DMS 273 treated with DMSO at 0.1 percent for 48 hours (cell line): ENCODE measurements at regions not wholly inside any gene's neighbourhood (a gene's known extent, or its start where the extent isn't known, plus 50 kb on each side); places are given as distances from the start of the nearest gene placed in this dataset.

ENCODE experiments used
- DNase-seq: peaks from one replicate; lab custom pipeline; 2025; lab: John Stamatoyannopoulos, UW

GRCh38 chr4:123278755-123279154, 117.8 kb upstream of the SPRY1 start:
- no peak for DNase-seq

- no peak for DNase-seq
Measured at GRCh38 chr4:123283371-123283895, 113.2 kb upstream of the SPRY1 start.

GRCh38 chr4:123284168-123284567, 112.4 kb upstream of the SPRY1 start:
- DNase-seq = no peak

- no peak for DNase-seq
Measured at GRCh38 chr4:123286903-123287466, 109.6 kb upstream of the SPRY1 start.

- no peak for DNase-seq
Measured at GRCh38 chr4:123288309-123289025, 108.1 kb upstream of the SPRY1 start.

GRCh38 chr4:123291329-123291728, 105.3 kb upstream of the SPRY1 start:
- no peak for DNase-seq

- no peak for DNase-seq
Measured at GRCh38 chr4:123297836-123298235, 98.8 kb upstream of the SPRY1 start.

- DNase-seq = no peak
Measured at GRCh38 chr4:123298261-123298660, 98.3 kb upstream of the SPRY1 start.

GRCh38 chr4:123298801-123299200, 97.8 kb upstream of the SPRY1 start:
- DNase-seq = no peak

- DNase-seq = no peak
Measured at GRCh38 chr4:123299212-123299691, 97.3 kb upstream of the SPRY1 start.

GRCh38 chr4:123300222-123301039, 96.2 kb upstream of the SPRY1 start:
- no peak for DNase-seq

GRCh38 chr4:123301923-123302322, 94.7 kb upstream of the SPRY1 start:
- DNase-seq = no peak

GRCh38 chr4:123304151-123304964, 92.2 kb upstream of the SPRY1 start:
- DNase-seq = no peak

- no peak for DNase-seq
Measured at GRCh38 chr4:123305736-123306135, 90.9 kb upstream of the SPRY1 start.

- no peak for DNase-seq
Measured at GRCh38 chr4:123306769-123307168, 89.8 kb upstream of the SPRY1 start.

GRCh38 chr4:123308667-123309066, 87.9 kb upstream of the SPRY1 start:
- no peak for DNase-seq

GRCh38 chr4:123312116-123312515, 84.5 kb upstream of the SPRY1 start:
- no peak for DNase-seq

GRCh38 chr4:123312951-123313592, 83.5 kb upstream of the SPRY1 start:
- no peak for DNase-seq

GRCh38 chr4:123315617-123316016, 81.0 kb upstream of the SPRY1 start:
- no peak for DNase-seq

GRCh38 chr4:123317211-123317610, 79.4 kb upstream of the SPRY1 start:
- DNase-seq = no peak

- DNase-seq = no peak
Measured at GRCh38 chr4:123319639-123320038, 77.0 kb upstream of the SPRY1 start.
